SU-DHL-6 (cell line): ENCODE measurements at regions not wholly inside any gene's neighbourhood (a gene's known extent, or its start where the extent isn't known, plus 50 kb on each side); places are given as distances from the start of the nearest gene placed in this dataset.

Source experiments
- H2AFZ ChIP-seq: fragments of 200-600 bp; sonication (generic); 2 replicates; pipeline ENCODE4 v1.6.1; 2014; ENCODE audit warnings: low read depth, mild to moderate bottlenecking, moderate library complexity, mixed read lengths, antibody characterized with exemption, low read length; ENCODE audit not compliant: severe bottlenecking
- H3F3A ChIP-seq: fragments of 200-600 bp; shearing (Covaris generic); 2 replicates; pipeline ENCODE4 v1.6.0; 2016; ENCODE audit warnings: antibody characterized with exemption, mild to moderate bottlenecking; ENCODE audit not compliant: insufficient read depth
- H3K27ac ChIP-seq: fragments of 200-600 bp; sonication (generic); 2 replicates; pipeline ENCODE4 v1.5.1; 2016; ENCODE audit warnings: low read depth, mild to moderate bottlenecking, low read length, moderate library complexity, mixed read lengths
- H3K27me3 ChIP-seq: fragments of 200-600 bp; sonication (generic), shearing (Covaris generic); 2 replicates; pipeline ENCODE4 v1.6.0; 2014; ENCODE audit warnings: mild to moderate bottlenecking, low read length
- H3K36me3 ChIP-seq: fragments of 200-600 bp; sonication (generic); 2 replicates; pipeline ENCODE4 v1.6.1; 2014; ENCODE audit warnings: mild to moderate bottlenecking, low read length, mixed read lengths
- H3K4me2 ChIP-seq: fragments of 300-600, 200-600 bp; shearing (Covaris generic), sonication (generic); 2 replicates; pipeline ENCODE4 v1.6.0; 2014; ENCODE audit warnings: low read length, low read depth, mild to moderate bottlenecking; ENCODE audit not compliant: poor library complexity, severe bottlenecking
- H3K4me3 ChIP-seq: fragments of 200-600 bp; sonication (generic); 2 replicates; pipeline ENCODE4 v1.5.1; 2014; ENCODE audit warnings: antibody characterized with exemption, low read length, mild to moderate bottlenecking, mixed read lengths; ENCODE audit not compliant: insufficient read depth, poor library complexity, severe bottlenecking
- H3K79me2 ChIP-seq: fragments of 200-600 bp; sonication (generic); 2 replicates; pipeline ENCODE4 v1.6.1; 2014; ENCODE audit warnings: mild to moderate bottlenecking, low read length, moderate library complexity; ENCODE audit not compliant: insufficient read depth
- H3K9ac ChIP-seq: fragments of 200-600 bp; sonication (generic); 2 replicates; pipeline ENCODE4 v1.7.0; 2014; ENCODE audit warnings: mild to moderate bottlenecking, low read length
- H3K9me2 ChIP-seq: fragments of 200-600 bp; sonication (generic); replicated peaks from 2 replicates; pipeline ENCODE4 v1.6.1; 2014; ENCODE audit warnings: low read length; ENCODE audit not compliant: insufficient read depth
- H3K9me3 ChIP-seq: fragments of 200-600 bp; sonication (generic); 2 replicates; pipeline ENCODE4 v1.6.1; 2014; ENCODE audit warnings: low read length, mixed read lengths; ENCODE audit not compliant: insufficient read depth
- H4K20me1 ChIP-seq: fragments of 200-600 bp; sonication (generic); 2 replicates; pipeline ENCODE4 v1.6.1; 2014; ENCODE audit warnings: low read depth, mild to moderate bottlenecking, antibody characterized with exemption, low read length, moderate library complexity, mixed read lengths
- CTCF ChIP-seq: fragments of 200-600 bp; sonication (generic); IDR thresholded peaks from one replicate; pipeline ENCODE4 v1.5.1; 2017; ENCODE audit warnings: antibody characterized with exemption, mild to moderate bottlenecking, low read length, moderate library complexity; ENCODE audit not compliant: insufficient read depth, poor library complexity, severe bottlenecking
- EZH2phosphoT487 ChIP-seq: fragments of 200-600 bp; sonication (generic), shearing (Covaris generic); conservative IDR thresholded peaks from 2 replicates; pipeline ENCODE4 v1.6.1; 2018; ENCODE audit warnings: mild to moderate bottlenecking, antibody characterized with exemption, low read length, moderate library complexity, mixed read lengths

DNA sequence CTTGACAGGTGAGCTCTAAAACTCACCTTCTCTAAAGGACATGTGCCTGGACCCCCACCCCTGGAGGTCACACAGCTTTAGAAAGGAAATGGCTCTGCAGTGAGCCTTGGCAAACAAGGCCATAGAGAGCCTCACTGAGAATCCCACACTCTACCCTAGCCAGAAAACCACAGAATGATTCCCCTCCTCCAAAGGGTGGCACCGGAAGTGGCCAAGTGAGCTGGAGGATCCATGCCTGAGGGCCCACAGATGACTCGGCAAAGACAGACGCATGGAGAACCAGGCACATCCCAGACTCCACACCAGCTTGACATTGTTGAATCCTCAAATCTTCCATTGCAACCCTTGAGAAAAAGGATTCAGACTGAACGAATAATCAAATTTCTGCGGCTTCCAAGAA lies 54.2 kb upstream of the PTHLH start:
- Histone ChIP-seq H3K9me3 (no peaks in the 10 kb centered on the region), H3K4me2 (no peak overlapping the region), H3K27ac (no peak overlapping the region), H3K9me2 (no peaks in the 10 kb centered on the region), H3K4me3 (no peak overlapping the region), H3F3A (no peaks in the 10 kb centered on the region), H2AFZ (no peak overlapping the region), H3K9ac (no peak overlapping the region), H3K27me3 (no peaks in the 10 kb centered on the region), H3K36me3 (no peaks in the 10 kb centered on the region), H4K20me1 (no peaks in the 10 kb centered on the region), H3K79me2 (no peaks in the 10 kb centered on the region)
- no peak for TF ChIP-seq EZH2phosphoT487
- no peak for TF ChIP-seq CTCF

GRCh38 chr12:28027328-28027727 lies 54.8 kb upstream of the PTHLH start:
- no peaks in the 10 kb centered on the region for H3K79me2 ChIP-seq
- TF ChIP-seq EZH2phosphoT487 (no peak), CTCF (no peak)
- no peaks in the 10 kb centered on the region for H3K27me3 ChIP-seq
- no peak overlapping the region for H3K27ac ChIP-seq
- no peak overlapping the region for H3K9ac ChIP-seq
- H3F3A ChIP-seq: no peaks in the 10 kb centered on the region
- no peak overlapping the region for H3K4me3 ChIP-seq
- no peaks in the 10 kb centered on the region for H4K20me1 ChIP-seq
- no peaks in the 10 kb centered on the region for H3K9me2 ChIP-seq
- no peaks in the 10 kb centered on the region for H3K36me3 ChIP-seq
- no peak overlapping the region for H3K4me2 ChIP-seq
- H2AFZ ChIP-seq: no peak overlapping the region
- no peaks in the 10 kb centered on the region for H3K9me3 ChIP-seq

- Histone ChIP-seq H3K4me3 (no peak overlapping the region), H3K27me3 (no peaks in the 10 kb centered on the region), H3K9me3 (no peaks in the 10 kb centered on the region), H3K9ac (no peak overlapping the region), H3F3A (no peaks in the 10 kb centered on the region), H3K4me2 (no peak overlapping the region), H3K79me2 (no peaks in the 10 kb centered on the region), H3K36me3 (no peaks in the 10 kb centered on the region), H3K9me2 (no peaks in the 10 kb centered on the region), H2AFZ (no peak overlapping the region), H3K27ac (no peak overlapping the region), H4K20me1 (no peaks in the 10 kb centered on the region)
- no peak for TF ChIP-seq CTCF
- TF ChIP-seq EZH2phosphoT487: no peak
These were observed 55.6 kb upstream of the PTHLH start for GRCh38 chr12:28027947-28028724.
